SK-N-SH (cell line): ENCODE measurements at regions not wholly inside any gene's neighbourhood (a gene's known extent, or its start where the extent isn't known, plus 50 kb on each side); places are given as distances from the start of the nearest gene placed in this dataset.

Experiments used
- CTCF ChIA-PET: fragments of 300-600, 350-600 bp; formaldehyde crosslinking; extraction: SDS; loops from one replicate; lab custom pipeline; 2021; lab: Yijun Ruan, JAX
- POLR2A ChIA-PET: fragments of 350-600 bp; sonication (Branson Sonifier 250); formaldehyde crosslinking; extraction: SDS; loops from one replicate; lab custom pipeline; 2020; ENCODE audit warnings: antibody characterized with exemption, inconsistent platforms; lab: Yijun Ruan, JAX
- DNase-seq: peaks from one replicate; pipeline ENCODE4 v3.0.0; 2012
- H2AFZ ChIP-seq: fragments of 200-600 bp; sonication (generic); 2 replicates; pipeline ENCODE4 v1.8.1; 2016; ENCODE audit warnings: antibody characterized with exemption, mild to moderate bottlenecking, low read depth
- H3F3A ChIP-seq: fragments of 200-600 bp; sonication (generic); replicated peaks from 2 replicates; pipeline ENCODE3; 2016; ENCODE audit warnings: antibody characterized with exemption, mild to moderate bottlenecking; ENCODE audit not compliant: insufficient read depth
- H3K27ac ChIP-seq, 2 experiments: fragments of 200-500 bp in 1 of 2; fragments of 200-600 bp in 1 of 2; sonication (Bioruptor generic) in 1 of 2; sonication (generic), shearing (Covaris generic) in 1 of 2; 2 replicates each; pipeline versions ENCODE4 v1.5.1 to v1.6.1; 2014 to 2016; ENCODE audit warnings: low read depth in 2 of 2, inconsistent platforms in 1 of 2, low read length in 1 of 2, mild to moderate bottlenecking in 1 of 2, mixed read lengths in 1 of 2
- H3K27me3 ChIP-seq: fragments of 200-600 bp; sonication (generic), shearing (Covaris generic); 2 replicates; pipeline ENCODE4 v1.6.1; 2016; ENCODE audit warnings: mixed run types; ENCODE audit not compliant: insufficient read depth
- H3K36me3 ChIP-seq, 2 experiments: fragments of 200-500 bp in 1 of 2; fragments of 200-600 bp in 1 of 2; sonication (Bioruptor generic) in 1 of 2; sonication (generic) in 1 of 2; replicated peaks in 1 of 2; 2 replicates each; pipeline versions ENCODE3 to v1.5.1; 2014 to 2016; ENCODE audit warnings: low read length in 1 of 2, mild to moderate bottlenecking in 1 of 2; ENCODE audit not compliant: insufficient read depth in 2 of 2, control insufficient read depth in 1 of 2
- H3K4me1 ChIP-seq, 2 experiments: fragments of 200-500 bp in 1 of 2; fragments of 200-600 bp in 1 of 2; sonication (Bioruptor generic) in 1 of 2; sonication (generic), shearing (Covaris generic) in 1 of 2; 2 replicates each; pipeline versions ENCODE4 v1.5.1 to v1.6.1; 2014 to 2016; ENCODE audit warnings: low read depth in 1 of 2, low read length in 1 of 2, mixed run types in 1 of 2; ENCODE audit not compliant: insufficient read depth in 2 of 2, control insufficient read depth in 1 of 2
- H3K4me2 ChIP-seq: fragments of 200-600 bp; sonication (generic), shearing (Covaris generic); 2 replicates; pipeline ENCODE4 v1.6.1; 2017; ENCODE audit warnings: mixed run types
- H3K4me3 ChIP-seq, 2 experiments: fragments of 200-500 bp in 1 of 2; fragments of 200-600 bp in 1 of 2; sonication (Bioruptor generic) in 1 of 2; sonication (generic), shearing (Covaris generic) in 1 of 2; 2 replicates each; pipeline versions ENCODE4 v1.5.1 to v1.8.1; 2014 to 2016; ENCODE audit warnings: low read depth in 2 of 2, inconsistent platforms in 1 of 2, low read length in 1 of 2, mild to moderate bottlenecking in 1 of 2, mixed read lengths in 1 of 2, moderate library complexity in 1 of 2
- H3K79me2 ChIP-seq: fragments of 200-600 bp; sonication (generic); 2 replicates; pipeline ENCODE4 v1.8.1; 2017; ENCODE audit warnings: mild to moderate bottlenecking; ENCODE audit not compliant: insufficient read depth
- H3K9ac ChIP-seq: fragments of 200-600 bp; sonication (generic); 2 replicates; pipeline ENCODE4 v1.6.1; 2017; ENCODE audit warnings: mixed run types
- H3K9me2 ChIP-seq: fragments of 200-600 bp; sonication (generic); 2 replicates; pipeline ENCODE4 v1.6.1; 2017; ENCODE audit warnings: mixed run types
- H3K9me3 ChIP-seq: fragments of 200-600 bp; sonication (generic); 2 replicates; pipeline ENCODE4 v1.6.1; 2017; ENCODE audit warnings: mixed run types, mild to moderate bottlenecking, moderate library complexity
- H4K20me1 ChIP-seq: fragments of 200-600 bp; sonication (generic); 2 replicates; pipeline ENCODE4 v1.6.1; 2017; ENCODE audit warnings: mild to moderate bottlenecking, mixed run types; ENCODE audit not compliant: insufficient read depth
- CHD2 ChIP-seq: fragments of 150-350 bp; IDR thresholded peaks from 2 replicates; pipeline ENCODE4 v1.6.1; 2018; ENCODE audit warnings: low read length; ENCODE audit not compliant: partially characterized antibody
- EP300 ChIP-seq, 2 experiments: IDR thresholded peaks; 2 replicates each; pipeline versions ENCODE4 v1.4.0 to v1.6.1; 2012; ENCODE audit warnings: borderline replicate concordance in 1 of 2, low read depth in 1 of 2, low read length in 1 of 2
- EZH2phosphoT487 ChIP-seq: fragments of 200-600 bp; sonication (generic); IDR thresholded peaks from 2 replicates; pipeline ENCODE4 v1.6.1; 2017; ENCODE audit warnings: low read depth, mixed run types, mild to moderate bottlenecking, antibody characterized with exemption, moderate library complexity, borderline replicate concordance
- FOSL2 ChIP-seq: IDR thresholded peaks from 2 replicates; pipeline ENCODE4 v1.4.0; 2012; ENCODE audit warnings: low read depth, mild to moderate bottlenecking, moderate library complexity, borderline replicate concordance
- FOXJ3 ChIP-seq: sonication (generic); formaldehyde crosslinking; IDR thresholded peaks from 2 replicates; pipeline ENCODE4 v1.5.1; 2020; ENCODE audit warnings: mild to moderate bottlenecking, missing genetic modification reagents
- FOXM1 ChIP-seq: IDR thresholded peaks from 2 replicates; pipeline ENCODE4 v1.4.0; 2012; ENCODE audit warnings: low read depth, mild to moderate bottlenecking
- GABPA ChIP-seq: IDR thresholded peaks from 2 replicates; pipeline ENCODE4 v1.4.0; 2012; ENCODE audit warnings: low read depth, mild to moderate bottlenecking
- GATA2 ChIP-seq: sonication (generic); formaldehyde crosslinking; IDR thresholded peaks from 2 replicates; pipeline ENCODE4 v1.5.0; 2020; ENCODE audit warnings: mild to moderate bottlenecking, missing genetic modification reagents
- JUND ChIP-seq: IDR thresholded peaks from 2 replicates; pipeline ENCODE4 v1.4.0; 2012
- MXI1 ChIP-seq: IDR thresholded peaks from 2 replicates; pipeline ENCODE4 v1.6.1; 2012; ENCODE audit warnings: mild to moderate bottlenecking, low read depth, low read length, improper control_type of control experiment
- NFIC ChIP-seq: IDR thresholded peaks from 2 replicates; pipeline ENCODE4 v1.4.0; 2012; ENCODE audit warnings: borderline replicate concordance
- NRF1 ChIP-seq: IDR thresholded peaks from 2 replicates; pipeline ENCODE4 v1.6.1; 2012; ENCODE audit warnings: low read depth, mild to moderate bottlenecking, low read length
- POLR2AphosphoS5 ChIP-seq: IDR thresholded peaks from 2 replicates; pipeline ENCODE4 v1.6.1; 2012; ENCODE audit warnings: low read depth, low read length
- RAD21 ChIP-seq: IDR thresholded peaks from 2 replicates; pipeline ENCODE4 v1.6.1; 2012; ENCODE audit warnings: mild to moderate bottlenecking, low read length
- RCOR1 ChIP-seq: fragments of 150-350 bp; IDR thresholded peaks from 2 replicates; pipeline ENCODE4 v1.6.1; 2017; ENCODE audit warnings: antibody characterized with exemption, low read length
- RFX5 ChIP-seq: IDR thresholded peaks from 2 replicates; pipeline ENCODE4 v1.6.1; 2012; ENCODE audit warnings: mild to moderate bottlenecking, improper control_type of control experiment, low read length
- RXRA ChIP-seq: IDR thresholded peaks from 2 replicates; pipeline ENCODE4 v1.4.0; 2012; ENCODE audit warnings: low read depth, mild to moderate bottlenecking, borderline replicate concordance
- SIN3A ChIP-seq: IDR thresholded peaks from 2 replicates; pipeline ENCODE4 v1.6.1; 2012; ENCODE audit warnings: low read depth, mild to moderate bottlenecking, low read length, moderate library complexity, borderline replicate concordance
- SMC3 ChIP-seq: IDR thresholded peaks from 2 replicates; pipeline ENCODE4 v1.6.1; 2012; ENCODE audit warnings: low read depth, low read length, improper control_type of control experiment
- TAF1 ChIP-seq: IDR thresholded peaks from 2 replicates; pipeline ENCODE4 v1.6.1; 2012; ENCODE audit warnings: low read depth, mild to moderate bottlenecking, low read length, moderate library complexity, borderline replicate concordance
- TEAD4 ChIP-seq: IDR thresholded peaks from 2 replicates; pipeline ENCODE4 v1.4.0; 2012; ENCODE audit warnings: mild to moderate bottlenecking, borderline replicate concordance; ENCODE audit not compliant: insufficient read depth
- YY1 ChIP-seq: IDR thresholded peaks from 2 replicates; pipeline ENCODE4 v1.4.0; 2012; ENCODE audit warnings: low read depth, mild to moderate bottlenecking
- WGBS: methylation state at CpG from one replicate; pipeline ENCODE4 v1.1.6; 2017; ENCODE audit warnings: low lambda C conversion rate; 5-methylcytosine and 5-hydroxymethylcytosine counted together
- TF ChIP-seq, protein P1 (sequence below): IDR thresholded peaks from 2 replicates; pipeline ENCODE4 v1.4.0; 2012; ENCODE audit warnings: low read depth, borderline replicate concordance
- TF ChIP-seq, protein P2 (sequence below): fragments of 150-350 bp; IDR thresholded peaks from 2 replicates; pipeline ENCODE4 v1.6.1; 2016; ENCODE audit warnings: mild to moderate bottlenecking, low read depth, low read length
- TF ChIP-seq, protein P3 (sequence below): fragments of 150-350 bp; IDR thresholded peaks from 2 replicates; pipeline ENCODE4 v1.6.1; 2017; ENCODE audit warnings: antibody characterized with exemption, low read length, low read depth, borderline replicate concordance
- TF ChIP-seq, protein P4 (sequence below): IDR thresholded peaks from 2 replicates; pipeline ENCODE4 v1.6.1; 2012; ENCODE audit warnings: mild to moderate bottlenecking, low read depth, low read length, moderate library complexity
- TF ChIP-seq, protein P5 (sequence below): IDR thresholded peaks from 2 replicates; pipeline ENCODE4 v1.4.0; 2012; ENCODE audit warnings: low read depth, borderline replicate concordance

DNA sequence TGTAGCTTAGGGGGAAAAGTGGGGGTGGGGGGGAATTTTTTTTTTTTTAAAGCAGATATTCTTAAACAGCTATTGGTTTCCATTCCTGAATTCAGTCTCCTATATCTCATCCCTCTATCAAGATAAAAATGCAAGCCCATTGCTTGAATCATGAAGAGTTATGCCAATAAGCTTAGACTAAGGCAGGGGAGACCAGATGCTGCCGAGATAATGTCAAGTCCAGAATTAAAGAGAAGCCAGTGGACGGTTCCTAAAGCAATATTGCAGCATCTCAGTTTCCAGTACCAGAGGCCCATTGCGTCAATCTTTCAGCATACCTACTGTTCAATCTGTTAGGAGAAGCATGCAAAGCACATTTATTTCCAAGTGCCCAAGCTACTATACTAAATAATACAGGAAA is 309.4 kb downstream of the BARHL2 start:
- no peak overlapping the region for H3K9ac ChIP-seq
- H3K4me2 ChIP-seq = no peak overlapping the region
- no peaks in the 10 kb centered on the region for H3K36me3 ChIP-seq
- H3K4me1 ChIP-seq = peaks cover 0 to 4% of the 10 kb centered on the region in 2 experiments; a peak in 1 of 4 replicates
- H3K79me2 ChIP-seq = no peaks in the 10 kb centered on the region
- no peaks in the 10 kb centered on the region for H3F3A ChIP-seq
- no peak overlapping the region for H3K27ac ChIP-seq
- H2AFZ ChIP-seq = no peak overlapping the region
- WGBS = 17% methylated on average over 3 of the region's 3 CpGs
- DNase-seq = no peak
- POLR2A ChIA-PET = no interaction called here
- H3K9me2 ChIP-seq = no peaks in the 10 kb centered on the region
- H3K9me3 ChIP-seq = no peaks in the 10 kb centered on the region
- H3K27me3 ChIP-seq = no peaks in the 10 kb centered on the region
- H4K20me1 ChIP-seq = no peaks in the 10 kb centered on the region
- no peak overlapping the region for H3K4me3 ChIP-seq
- CTCF ChIA-PET = no interaction called here
- TF ChIP-seq MXI1 = no peak
- TF ChIP-seq YY1 = no peak
- TF ChIP-seq RXRA = no peak
- TF ChIP-seq, protein P1, sequence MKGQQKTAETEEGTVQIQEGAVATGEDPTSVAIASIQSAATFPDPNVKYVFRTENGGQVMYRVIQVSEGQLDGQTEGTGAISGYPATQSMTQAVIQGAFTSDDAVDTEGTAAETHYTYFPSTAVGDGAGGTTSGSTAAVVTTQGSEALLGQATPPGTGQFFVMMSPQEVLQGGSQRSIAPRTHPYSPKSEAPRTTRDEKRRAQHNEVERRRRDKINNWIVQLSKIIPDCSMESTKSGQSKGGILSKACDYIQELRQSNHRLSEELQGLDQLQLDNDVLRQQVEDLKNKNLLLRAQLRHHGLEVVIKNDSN = no peak
- TF ChIP-seq FOXJ3 (CRISPR knock-in tag) = no peak
- TF ChIP-seq TAF1 = no peak
- TF ChIP-seq RCOR1 = no peak
- TF ChIP-seq SIN3A = no peak
- TF ChIP-seq JUND = peak; percentile 59
- no peak for TF ChIP-seq NRF1
- TF ChIP-seq, protein P2, sequence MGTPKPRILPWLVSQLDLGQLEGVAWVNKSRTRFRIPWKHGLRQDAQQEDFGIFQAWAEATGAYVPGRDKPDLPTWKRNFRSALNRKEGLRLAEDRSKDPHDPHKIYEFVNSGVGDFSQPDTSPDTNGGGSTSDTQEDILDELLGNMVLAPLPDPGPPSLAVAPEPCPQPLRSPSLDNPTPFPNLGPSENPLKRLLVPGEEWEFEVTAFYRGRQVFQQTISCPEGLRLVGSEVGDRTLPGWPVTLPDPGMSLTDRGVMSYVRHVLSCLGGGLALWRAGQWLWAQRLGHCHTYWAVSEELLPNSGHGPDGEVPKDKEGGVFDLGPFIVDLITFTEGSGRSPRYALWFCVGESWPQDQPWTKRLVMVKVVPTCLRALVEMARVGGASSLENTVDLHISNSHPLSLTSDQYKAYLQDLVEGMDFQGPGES = no peak
- peak; percentile 17; the same call in 1 of the 2 replicates for TF ChIP-seq FOSL2
- TF ChIP-seq GATA2 (CRISPR knock-in tag) = no peak
- no peak for TF ChIP-seq FOXM1
- peak in 1 of 2 experiments; percentile 40; a peak in 1 of 4 replicates for TF ChIP-seq EP300 (IDR thresholded peaks at IDR 0.05; ENCODE audit: borderline replicate concordance in 1 of 2, low read depth in 1 of 2, low read length in 1 of 2)
- no peak for TF ChIP-seq POLR2AphosphoS5
- no peak for TF ChIP-seq RAD21
- TF ChIP-seq SMC3 = no peak
- no peak for TF ChIP-seq CHD2
- TF ChIP-seq EZH2phosphoT487 = no peak
- TF ChIP-seq, protein P3, sequence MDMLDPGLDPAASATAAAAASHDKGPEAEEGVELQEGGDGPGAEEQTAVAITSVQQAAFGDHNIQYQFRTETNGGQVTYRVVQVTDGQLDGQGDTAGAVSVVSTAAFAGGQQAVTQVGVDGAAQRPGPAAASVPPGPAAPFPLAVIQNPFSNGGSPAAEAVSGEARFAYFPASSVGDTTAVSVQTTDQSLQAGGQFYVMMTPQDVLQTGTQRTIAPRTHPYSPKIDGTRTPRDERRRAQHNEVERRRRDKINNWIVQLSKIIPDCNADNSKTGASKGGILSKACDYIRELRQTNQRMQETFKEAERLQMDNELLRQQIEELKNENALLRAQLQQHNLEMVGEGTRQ = no peak
- TF ChIP-seq NFIC = peak; percentile 44; the same call in 1 of the 2 replicates
- no peak for TF ChIP-seq GABPA
- TF ChIP-seq RFX5 = no peak
- TF ChIP-seq, protein P4, sequence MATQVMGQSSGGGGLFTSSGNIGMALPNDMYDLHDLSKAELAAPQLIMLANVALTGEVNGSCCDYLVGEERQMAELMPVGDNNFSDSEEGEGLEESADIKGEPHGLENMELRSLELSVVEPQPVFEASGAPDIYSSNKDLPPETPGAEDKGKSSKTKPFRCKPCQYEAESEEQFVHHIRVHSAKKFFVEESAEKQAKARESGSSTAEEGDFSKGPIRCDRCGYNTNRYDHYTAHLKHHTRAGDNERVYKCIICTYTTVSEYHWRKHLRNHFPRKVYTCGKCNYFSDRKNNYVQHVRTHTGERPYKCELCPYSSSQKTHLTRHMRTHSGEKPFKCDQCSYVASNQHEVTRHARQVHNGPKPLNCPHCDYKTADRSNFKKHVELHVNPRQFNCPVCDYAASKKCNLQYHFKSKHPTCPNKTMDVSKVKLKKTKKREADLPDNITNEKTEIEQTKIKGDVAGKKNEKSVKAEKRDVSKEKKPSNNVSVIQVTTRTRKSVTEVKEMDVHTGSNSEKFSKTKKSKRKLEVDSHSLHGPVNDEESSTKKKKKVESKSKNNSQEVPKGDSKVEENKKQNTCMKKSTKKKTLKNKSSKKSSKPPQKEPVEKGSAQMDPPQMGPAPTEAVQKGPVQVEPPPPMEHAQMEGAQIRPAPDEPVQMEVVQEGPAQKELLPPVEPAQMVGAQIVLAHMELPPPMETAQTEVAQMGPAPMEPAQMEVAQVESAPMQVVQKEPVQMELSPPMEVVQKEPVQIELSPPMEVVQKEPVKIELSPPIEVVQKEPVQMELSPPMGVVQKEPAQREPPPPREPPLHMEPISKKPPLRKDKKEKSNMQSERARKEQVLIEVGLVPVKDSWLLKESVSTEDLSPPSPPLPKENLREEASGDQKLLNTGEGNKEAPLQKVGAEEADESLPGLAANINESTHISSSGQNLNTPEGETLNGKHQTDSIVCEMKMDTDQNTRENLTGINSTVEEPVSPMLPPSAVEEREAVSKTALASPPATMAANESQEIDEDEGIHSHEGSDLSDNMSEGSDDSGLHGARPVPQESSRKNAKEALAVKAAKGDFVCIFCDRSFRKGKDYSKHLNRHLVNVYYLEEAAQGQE = no peak
- TF ChIP-seq, protein P5, sequence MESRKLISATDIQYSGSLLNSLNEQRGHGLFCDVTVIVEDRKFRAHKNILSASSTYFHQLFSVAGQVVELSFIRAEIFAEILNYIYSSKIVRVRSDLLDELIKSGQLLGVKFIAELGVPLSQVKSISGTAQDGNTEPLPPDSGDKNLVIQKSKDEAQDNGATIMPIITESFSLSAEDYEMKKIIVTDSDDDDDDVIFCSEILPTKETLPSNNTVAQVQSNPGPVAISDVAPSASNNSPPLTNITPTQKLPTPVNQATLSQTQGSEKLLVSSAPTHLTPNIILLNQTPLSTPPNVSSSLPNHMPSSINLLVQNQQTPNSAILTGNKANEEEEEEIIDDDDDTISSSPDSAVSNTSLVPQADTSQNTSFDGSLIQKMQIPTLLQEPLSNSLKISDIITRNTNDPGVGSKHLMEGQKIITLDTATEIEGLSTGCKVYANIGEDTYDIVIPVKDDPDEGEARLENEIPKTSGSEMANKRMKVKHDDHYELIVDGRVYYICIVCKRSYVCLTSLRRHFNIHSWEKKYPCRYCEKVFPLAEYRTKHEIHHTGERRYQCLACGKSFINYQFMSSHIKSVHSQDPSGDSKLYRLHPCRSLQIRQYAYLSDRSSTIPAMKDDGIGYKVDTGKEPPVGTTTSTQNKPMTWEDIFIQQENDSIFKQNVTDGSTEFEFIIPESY = no peak
- TF ChIP-seq TEAD4 = no peak
